ENCODE measurements at regions not wholly inside any gene's neighbourhood (a gene's known extent, or its start where the extent isn't known, plus 50 kb on each side); places are given as distances from the start of the nearest gene placed in this dataset.

DNA sequence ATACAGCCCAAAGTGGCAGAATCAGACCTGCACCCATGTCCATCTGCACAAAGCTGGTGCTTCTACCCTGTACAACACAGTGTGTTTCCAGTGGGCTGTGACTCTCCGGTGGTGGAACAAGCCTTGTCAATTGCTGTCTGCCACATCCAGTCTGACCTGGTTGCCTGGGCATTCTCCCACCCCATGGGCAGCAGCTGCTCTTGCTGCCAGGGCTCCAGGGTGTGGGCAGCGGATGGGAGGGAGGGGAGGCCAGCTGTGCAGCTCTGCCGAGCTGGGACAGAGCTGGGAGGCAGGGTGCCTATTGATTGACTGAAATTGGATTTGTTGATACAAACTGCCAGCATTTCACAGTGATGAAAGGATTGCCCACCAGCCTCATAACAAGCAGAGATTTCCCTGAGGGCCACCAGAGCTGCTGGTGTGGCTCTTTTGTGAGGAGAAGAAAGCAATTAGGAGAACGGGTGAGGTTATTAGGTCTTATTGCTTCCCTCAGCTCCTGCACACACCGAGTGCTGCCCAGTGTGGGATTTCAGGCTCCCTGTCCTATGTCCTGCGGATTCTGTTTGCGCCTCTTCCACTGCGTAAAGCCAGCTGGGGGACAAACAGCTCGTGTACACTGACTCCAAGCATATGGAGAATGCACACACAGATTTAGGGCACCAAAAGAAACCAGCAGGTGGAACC lies 150.8 kb downstream of the NRN1 start:
- TF ChIP-seq, protein P1, sequence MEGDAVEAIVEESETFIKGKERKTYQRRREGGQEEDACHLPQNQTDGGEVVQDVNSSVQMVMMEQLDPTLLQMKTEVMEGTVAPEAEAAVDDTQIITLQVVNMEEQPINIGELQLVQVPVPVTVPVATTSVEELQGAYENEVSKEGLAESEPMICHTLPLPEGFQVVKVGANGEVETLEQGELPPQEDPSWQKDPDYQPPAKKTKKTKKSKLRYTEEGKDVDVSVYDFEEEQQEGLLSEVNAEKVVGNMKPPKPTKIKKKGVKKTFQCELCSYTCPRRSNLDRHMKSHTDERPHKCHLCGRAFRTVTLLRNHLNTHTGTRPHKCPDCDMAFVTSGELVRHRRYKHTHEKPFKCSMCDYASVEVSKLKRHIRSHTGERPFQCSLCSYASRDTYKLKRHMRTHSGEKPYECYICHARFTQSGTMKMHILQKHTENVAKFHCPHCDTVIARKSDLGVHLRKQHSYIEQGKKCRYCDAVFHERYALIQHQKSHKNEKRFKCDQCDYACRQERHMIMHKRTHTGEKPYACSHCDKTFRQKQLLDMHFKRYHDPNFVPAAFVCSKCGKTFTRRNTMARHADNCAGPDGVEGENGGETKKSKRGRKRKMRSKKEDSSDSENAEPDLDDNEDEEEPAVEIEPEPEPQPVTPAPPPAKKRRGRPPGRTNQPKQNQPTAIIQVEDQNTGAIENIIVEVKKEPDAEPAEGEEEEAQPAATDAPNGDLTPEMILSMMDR (IDR thresholded peaks at IDR 0.05 in 2 of 3, conservative IDR thresholded peaks at IDR 0.05 in 1 of 3; ENCODE audit: insufficient read depth in 2 of 3, low read depth in 1 of 3, low read length in 3 of 3) = no peak
- no peak for TF ChIP-seq YY1 (IDR thresholded peaks at IDR 0.05; ENCODE audit: borderline replicate concordance in 1 of 3, control insufficient read depth in 1 of 3, extremely low read depth in 1 of 3, insufficient read depth in 3 of 3, insufficient read length in 1 of 3, insufficient replicate concordance in 2 of 3, low read depth in 1 of 3, low read length in 2 of 3)
- no peak for TF ChIP-seq EWSR1 (IDR thresholded peaks at IDR 0.05; ENCODE audit: borderline replicate concordance, low read depth, partially characterized antibody)
- TF ChIP-seq, protein P2, sequence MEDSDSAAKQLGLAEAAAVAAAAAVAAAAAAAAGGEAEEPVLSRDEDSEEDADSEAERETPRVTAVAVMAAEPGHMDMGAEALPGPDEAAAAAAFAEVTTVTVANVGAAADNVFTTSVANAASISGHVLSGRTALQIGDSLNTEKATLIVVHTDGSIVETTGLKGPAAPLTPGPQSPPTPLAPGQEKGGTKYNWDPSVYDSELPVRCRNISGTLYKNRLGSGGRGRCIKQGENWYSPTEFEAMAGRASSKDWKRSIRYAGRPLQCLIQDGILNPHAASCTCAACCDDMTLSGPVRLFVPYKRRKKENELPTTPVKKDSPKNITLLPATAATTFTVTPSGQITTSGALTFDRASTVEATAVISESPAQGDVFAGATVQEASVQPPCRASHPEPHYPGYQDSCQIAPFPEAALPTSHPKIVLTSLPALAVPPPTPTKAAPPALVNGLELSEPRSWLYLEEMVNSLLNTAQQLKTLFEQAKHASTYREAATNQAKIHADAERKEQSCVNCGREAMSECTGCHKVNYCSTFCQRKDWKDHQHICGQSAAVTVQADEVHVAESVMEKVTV (CRISPR knock-in tag; IDR thresholded peaks at IDR 0.05) = no peak
- TF ChIP-seq, protein P3, sequence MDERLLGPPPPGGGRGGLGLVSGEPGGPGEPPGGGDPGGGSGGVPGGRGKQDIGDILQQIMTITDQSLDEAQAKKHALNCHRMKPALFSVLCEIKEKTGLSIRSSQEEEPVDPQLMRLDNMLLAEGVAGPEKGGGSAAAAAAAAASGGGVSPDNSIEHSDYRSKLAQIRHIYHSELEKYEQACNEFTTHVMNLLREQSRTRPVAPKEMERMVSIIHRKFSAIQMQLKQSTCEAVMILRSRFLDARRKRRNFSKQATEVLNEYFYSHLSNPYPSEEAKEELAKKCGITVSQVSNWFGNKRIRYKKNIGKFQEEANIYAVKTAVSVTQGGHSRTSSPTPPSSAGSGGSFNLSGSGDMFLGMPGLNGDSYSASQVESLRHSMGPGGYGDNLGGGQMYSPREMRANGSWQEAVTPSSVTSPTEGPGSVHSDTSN (CRISPR knock-in tag; IDR thresholded peaks at IDR 0.05; ENCODE audit: low read depth) = no peak
- TF ChIP-seq, protein P3 (tag; conservative IDR thresholded peaks at IDR 0.05; ENCODE audit: low read depth) = no peak
- no peak for TF ChIP-seq ESRRA (IDR thresholded peaks at IDR 0.05; ENCODE audit: borderline replicate concordance, low read depth)
- no peak for TF ChIP-seq FOXP1 (CRISPR knock-in tag; IDR thresholded peaks at IDR 0.05)
- TF ChIP-seq FOSL1 (tag; conservative IDR thresholded peaks at IDR 0.05) = no peak
- no peak for TF ChIP-seq XRCC4 (IDR thresholded peaks at IDR 0.05; ENCODE audit: extremely low read depth, insufficient read depth, insufficient read length)
- no peak for TF ChIP-seq HCFC1 (IDR thresholded peaks at IDR 0.05; ENCODE audit: low read depth, low read length)
- TF ChIP-seq FOXJ3 (CRISPR knock-in tag; IDR thresholded peaks at IDR 0.05) = no peak
- no peak for TF ChIP-seq JUN (IDR thresholded peaks at IDR 0.05; ENCODE audit: borderline replicate concordance, low read depth, low read length)
- no peak for TF ChIP-seq JUN (CRISPR knock-in tag; IDR thresholded peaks at IDR 0.05; ENCODE audit: borderline replicate concordance)
- TF ChIP-seq RAD21 (CRISPR knock-in tag; conservative IDR thresholded peaks at IDR 0.05 in 1 of 2, IDR thresholded peaks at IDR 0.05 in 1 of 2) = no peak

Data from K562 (cell line).